HG03558 (cell line): ENCODE measurements at regions not wholly inside any gene's neighbourhood (a gene's known extent, or its start where the extent isn't known, plus 50 kb on each side); places are given as distances from the start of the nearest gene placed in this dataset.

Experiments
- ATAC-seq: cut with Tn5 transposase; IDR thresholded peaks from one replicate; pipeline ENCODE4 v1.9.1; 2021; ENCODE audit warnings: moderate number of reproducible peaks; ENCODE audit not compliant: unreplicated experiment; ENCODE audit errors: extremely low read depth

GRCh38 chr13:104431895-104432294, 1365.7 kb upstream of the SLC10A2 start:
- ATAC-seq = no peak

GRCh38 chr13:104426435-104426834, 1360.2 kb upstream of the SLC10A2 start:
- no peak for ATAC-seq

GRCh38 chr13:104422668-104423067, 1356.5 kb upstream of the SLC10A2 start:
- no peak for ATAC-seq

- no peak for ATAC-seq
Measured at GRCh38 chr13:104416973-104417372, 1350.8 kb upstream of the SLC10A2 start.

- ATAC-seq = no peak
Measured at GRCh38 chr13:104414771-104415170, 1348.6 kb upstream of the SLC10A2 start.

GRCh38 chr13:104414181-104414580, 1348.0 kb upstream of the SLC10A2 start:
- ATAC-seq = no peak

GRCh38 chr13:104411141-104411765, 1345.0 kb upstream of the SLC10A2 start:
- ATAC-seq = no peak

- no peak for ATAC-seq
Measured at GRCh38 chr13:104408733-104409132, 1342.5 kb upstream of the SLC10A2 start.

- no peak for ATAC-seq
Measured at GRCh38 chr13:104404325-104404724, 1338.1 kb upstream of the SLC10A2 start.

- no peak for ATAC-seq
Measured at GRCh38 chr13:104389691-104390090, 1323.5 kb upstream of the SLC10A2 start.

- no peak for ATAC-seq
Measured at GRCh38 chr13:104387510-104387909, 1321.3 kb upstream of the SLC10A2 start.

- ATAC-seq = no peak
Measured at GRCh38 chr13:104385404-104385803, 1319.2 kb upstream of the SLC10A2 start.

GRCh38 chr13:104382951-104383350, 1316.7 kb upstream of the SLC10A2 start:
- ATAC-seq = no peak

GRCh38 chr13:104376588-104376987, 1310.4 kb upstream of the SLC10A2 start:
- no peak for ATAC-seq

- ATAC-seq = no peak
Measured at GRCh38 chr13:104375614-104376013, 1309.4 kb upstream of the SLC10A2 start.

- ATAC-seq = no peak
Measured at GRCh38 chr13:104372095-104372655, 1306.0 kb upstream of the SLC10A2 start.

GRCh38 chr13:104365430-104365829, 1299.2 kb upstream of the SLC10A2 start:
- no peak for ATAC-seq

GRCh38 chr13:104357672-104358354, 1291.6 kb upstream of the SLC10A2 start:
- no peak for ATAC-seq

- no peak for ATAC-seq
Measured at GRCh38 chr13:104357174-104357573, 1291.0 kb upstream of the SLC10A2 start.

- ATAC-seq = no peak
Measured at GRCh38 chr13:104355041-104355670, 1288.9 kb upstream of the SLC10A2 start.

- no peak for ATAC-seq
Measured at GRCh38 chr13:104327211-104327610, 1261.0 kb upstream of the SLC10A2 start.
